ENCODE measurements at regions not wholly inside any gene's neighbourhood (a gene's known extent, or its start where the extent isn't known, plus 50 kb on each side); places are given as distances from the start of the nearest gene placed in this dataset.

DNA sequence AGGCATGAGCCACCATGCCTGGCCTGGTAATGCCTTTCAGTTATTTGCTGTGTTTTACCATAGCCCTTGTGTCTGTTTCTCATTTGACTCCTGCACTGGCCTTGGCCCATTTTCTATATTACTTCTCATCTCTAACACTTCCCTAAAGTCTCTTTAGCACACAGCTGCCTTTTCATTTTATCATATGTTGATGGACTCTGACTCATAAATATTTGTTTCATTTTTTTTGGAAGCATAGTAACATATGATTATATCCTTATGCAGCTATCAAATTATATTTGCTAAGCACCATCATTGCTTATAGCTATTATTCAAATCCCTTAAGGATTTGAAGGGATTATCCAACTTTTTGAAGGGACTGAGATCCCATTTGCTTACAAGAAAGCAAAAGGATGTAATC is 320.3 kb downstream of the GPD2 start:
- Histone ChIP-seq H3K4me1 (ENCODE audit: insufficient read depth, low read length, poor library complexity, severe bottlenecking) (no peaks in the 10 kb centered on the region), H3K36me3 (ENCODE audit: insufficient read depth, low read length) (no peaks in the 10 kb centered on the region), H3K9me3 (ENCODE audit: low read length) (no peaks in the 10 kb centered on the region), H3K79me2 (ENCODE audit: insufficient read depth, low read depth, low read length) (no peaks in the 10 kb centered on the region), H3K4me2 (ENCODE audit: low read length) (no peak overlapping the region), H3K4me3 (ENCODE audit: low read depth, low read length, poor library complexity, severe bottlenecking) (no peak overlapping the region), H4K20me1 (ENCODE audit: insufficient read depth, low read length) (no peaks in the 10 kb centered on the region), H3K9me2 (ENCODE audit: insufficient read depth, low read length) (no peaks in the 10 kb centered on the region), H2AFZ (ENCODE audit: low read length) (no peak overlapping the region), H3K27ac (ENCODE audit: low read depth, low read length, poor library complexity, severe bottlenecking) (no peak overlapping the region)
- no peak for DNase-seq (ENCODE audit: low spot score)
- intact Hi-C loops (cut with micrococcal nuclease; ENCODE audit: unreplicated experiment) = no loop called here
- no TSS peak for BruUV-seq (replicated peaks)
- no peak for TF ChIP-seq EZH2phosphoT487 (IDR thresholded peaks at IDR 0.05; ENCODE audit: borderline replicate concordance, low read depth, low read length)
- TF ChIP-seq, protein P1, sequence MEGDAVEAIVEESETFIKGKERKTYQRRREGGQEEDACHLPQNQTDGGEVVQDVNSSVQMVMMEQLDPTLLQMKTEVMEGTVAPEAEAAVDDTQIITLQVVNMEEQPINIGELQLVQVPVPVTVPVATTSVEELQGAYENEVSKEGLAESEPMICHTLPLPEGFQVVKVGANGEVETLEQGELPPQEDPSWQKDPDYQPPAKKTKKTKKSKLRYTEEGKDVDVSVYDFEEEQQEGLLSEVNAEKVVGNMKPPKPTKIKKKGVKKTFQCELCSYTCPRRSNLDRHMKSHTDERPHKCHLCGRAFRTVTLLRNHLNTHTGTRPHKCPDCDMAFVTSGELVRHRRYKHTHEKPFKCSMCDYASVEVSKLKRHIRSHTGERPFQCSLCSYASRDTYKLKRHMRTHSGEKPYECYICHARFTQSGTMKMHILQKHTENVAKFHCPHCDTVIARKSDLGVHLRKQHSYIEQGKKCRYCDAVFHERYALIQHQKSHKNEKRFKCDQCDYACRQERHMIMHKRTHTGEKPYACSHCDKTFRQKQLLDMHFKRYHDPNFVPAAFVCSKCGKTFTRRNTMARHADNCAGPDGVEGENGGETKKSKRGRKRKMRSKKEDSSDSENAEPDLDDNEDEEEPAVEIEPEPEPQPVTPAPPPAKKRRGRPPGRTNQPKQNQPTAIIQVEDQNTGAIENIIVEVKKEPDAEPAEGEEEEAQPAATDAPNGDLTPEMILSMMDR (conservative IDR thresholded peaks at IDR 0.05; ENCODE audit: low read length) = no peak
- POLR2A ChIA-PET = no interaction called here
- CTCF ChIA-PET (ENCODE audit: unreplicated experiment) = no interaction called here

DNA sequence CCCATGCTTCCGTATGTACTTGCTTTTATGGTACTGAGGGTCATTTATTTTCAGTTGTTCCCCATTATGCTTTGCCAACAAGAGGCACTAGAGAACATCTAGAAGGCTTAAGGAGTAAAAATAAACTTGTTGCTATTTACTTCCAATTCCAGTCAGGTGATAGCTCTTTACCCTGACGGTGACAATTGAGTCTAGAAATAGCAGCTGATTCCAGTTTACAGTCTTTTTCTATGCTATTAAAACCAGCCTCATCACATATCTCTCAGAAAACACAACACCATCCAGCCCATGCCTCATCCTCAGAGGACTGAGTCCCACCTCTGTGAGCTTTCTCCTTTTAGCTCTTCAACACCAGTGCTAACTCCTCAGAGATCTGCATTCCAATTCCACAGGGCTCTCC is 327.0 kb downstream of the GPD2 start:
- Histone ChIP-seq H2AFZ (ENCODE audit: low read length) (no peak overlapping the region), H3K9me3 (ENCODE audit: low read length) (no peaks in the 10 kb centered on the region), H4K20me1 (ENCODE audit: insufficient read depth, low read length) (no peaks in the 10 kb centered on the region), H3K4me3 (ENCODE audit: low read depth, low read length, poor library complexity, severe bottlenecking) (no peak overlapping the region), H3K79me2 (ENCODE audit: insufficient read depth, low read depth, low read length) (no peaks in the 10 kb centered on the region), H3K36me3 (ENCODE audit: insufficient read depth, low read length) (no peaks in the 10 kb centered on the region), H3K27ac (ENCODE audit: low read depth, low read length, poor library complexity, severe bottlenecking) (no peak overlapping the region), H3K4me2 (ENCODE audit: low read length) (no peak overlapping the region), H3K4me1 (ENCODE audit: insufficient read depth, low read length, poor library complexity, severe bottlenecking) (no peaks in the 10 kb centered on the region), H3K9me2 (ENCODE audit: insufficient read depth, low read length) (no peaks in the 10 kb centered on the region)
- no peak for DNase-seq (ENCODE audit: low spot score)
- no TSS peak for BruUV-seq (replicated peaks)
- intact Hi-C loops (cut with micrococcal nuclease; ENCODE audit: unreplicated experiment) = no loop called here
- TF ChIP-seq, protein P1 (conservative IDR thresholded peaks at IDR 0.05; ENCODE audit: low read length) = no peak
- TF ChIP-seq EZH2phosphoT487 (IDR thresholded peaks at IDR 0.05; ENCODE audit: borderline replicate concordance, low read depth, low read length) = no peak
- POLR2A ChIA-PET = interaction anchor here (0.6 kb wide), 1 partner anchor 275 kb away, joined by 3 read pairs; no protein-coding TSS in a partner anchor
- CTCF ChIA-PET (ENCODE audit: unreplicated experiment) = no interaction called here

DNA sequence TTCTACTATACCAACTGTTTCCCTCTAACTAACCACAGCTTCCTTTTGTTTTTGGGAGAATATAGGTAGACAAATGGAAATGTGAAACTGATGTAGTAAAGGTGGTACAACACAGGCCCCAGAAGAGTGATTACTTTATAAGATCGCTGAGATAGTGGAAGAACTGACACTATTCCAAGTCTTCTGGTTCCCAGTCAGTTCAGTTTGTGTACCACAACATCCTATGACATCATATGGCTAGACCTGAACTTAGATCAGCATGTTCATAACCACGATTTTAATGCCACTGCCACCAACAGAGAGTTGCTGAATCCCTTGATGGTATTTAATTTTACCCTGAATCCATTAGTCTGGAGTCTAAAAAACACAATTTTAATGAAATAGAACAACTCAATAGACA is 328.9 kb downstream of the GPD2 start:
- H3K4me1 ChIP-seq (ENCODE audit: insufficient read depth, low read length, poor library complexity, severe bottlenecking) = no peaks in the 10 kb centered on the region
- ChIA-PET POLR2A (interaction anchor here (0.6 kb wide), 1 partner anchor 22 kb away, joined by 3 read pairs; no protein-coding TSS in a partner anchor), CTCF (ENCODE audit: unreplicated experiment) (no interaction called here)
- H3K27ac ChIP-seq (ENCODE audit: low read depth, low read length, poor library complexity, severe bottlenecking) = no peak overlapping the region
- no peaks in the 10 kb centered on the region for H3K36me3 ChIP-seq (ENCODE audit: insufficient read depth, low read length)
- H3K4me2 ChIP-seq (ENCODE audit: low read length) = no peak overlapping the region
- no peaks in the 10 kb centered on the region for H3K79me2 ChIP-seq (ENCODE audit: insufficient read depth, low read depth, low read length)
- no peaks in the 10 kb centered on the region for H3K9me3 ChIP-seq (ENCODE audit: low read length)
- no peak overlapping the region for H2AFZ ChIP-seq (ENCODE audit: low read length)
- no peaks in the 10 kb centered on the region for H4K20me1 ChIP-seq (ENCODE audit: insufficient read depth, low read length)
- intact Hi-C loops (cut with micrococcal nuclease; ENCODE audit: unreplicated experiment) = no loop called here
- BruUV-seq (replicated peaks) = no TSS peak
- TF ChIP-seq EZH2phosphoT487 (IDR thresholded peaks at IDR 0.05; ENCODE audit: borderline replicate concordance, low read depth, low read length) = no peak
- TF ChIP-seq, protein P1 (conservative IDR thresholded peaks at IDR 0.05; ENCODE audit: low read length) = no peak
- no peak for DNase-seq (ENCODE audit: low spot score)
- no peak overlapping the region for H3K4me3 ChIP-seq (ENCODE audit: low read depth, low read length, poor library complexity, severe bottlenecking)
- H3K9me2 ChIP-seq (ENCODE audit: insufficient read depth, low read length) = no peaks in the 10 kb centered on the region

All from OCI-LY7 (cell line).